Central memory CD4-positive, alpha-beta T cell (primary cell): ENCODE measurements at regions not wholly inside any gene's neighbourhood (a gene's known extent, or its start where the extent isn't known, plus 50 kb on each side); places are given as distances from the start of the nearest gene placed in this dataset.
"Not testable (repeated sequence)": the region's sequence is repeated elsewhere in the genome, so short reads cannot be mapped to it uniquely, and the experiment has no call there.

Source experiments
- DNase-seq: peaks from one replicate; pipeline ENCODE4 v3.0.0; 2022

DNA sequence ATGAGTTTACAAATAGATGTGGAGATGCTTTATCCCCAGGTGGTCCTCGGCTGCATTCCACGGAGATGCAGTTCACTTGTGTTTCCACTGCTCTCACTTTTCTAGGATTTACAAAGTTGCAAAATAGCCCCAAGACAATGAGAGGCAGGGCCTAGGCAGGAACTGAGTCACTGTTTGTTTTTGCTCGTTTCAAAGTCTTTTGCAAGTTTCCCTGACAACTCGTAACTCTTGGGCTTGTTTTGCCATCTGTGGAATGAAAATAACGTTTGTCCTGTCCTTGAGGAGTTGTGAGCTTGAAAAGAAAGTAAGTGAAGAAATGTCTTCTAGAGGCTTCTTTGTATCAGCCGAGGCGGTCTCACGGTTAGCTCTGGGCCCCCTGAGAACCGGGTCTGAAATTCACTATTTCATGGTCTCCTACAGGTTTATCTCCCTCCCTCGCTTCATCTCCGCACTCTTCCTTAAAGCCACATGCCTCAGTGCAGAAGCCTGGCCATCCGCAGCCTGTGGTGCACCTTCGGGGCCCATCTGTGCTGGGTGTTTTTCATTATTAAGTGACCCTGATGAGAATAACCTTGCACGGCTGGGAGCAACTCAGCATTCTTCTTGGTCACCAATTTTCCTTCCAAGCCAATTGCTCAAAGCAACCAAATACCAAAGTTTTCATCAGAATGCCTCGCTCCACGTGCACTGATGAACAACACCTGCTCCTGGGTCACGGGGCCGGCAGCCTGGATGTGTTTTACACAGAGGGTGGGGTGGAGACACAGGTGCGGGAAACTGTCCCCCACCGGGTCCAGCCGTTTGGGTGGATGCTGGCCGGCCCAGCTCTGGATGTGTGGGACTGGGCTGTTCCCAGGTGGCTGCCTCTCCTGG lies 172.4 kb downstream of the LAT start:
- peak; percentile 29 for DNase-seq

- no peak for DNase-seq
Observed at GRCh38 chr16:29156511-29156910, 171.7 kb downstream of the LAT start.

DNA sequence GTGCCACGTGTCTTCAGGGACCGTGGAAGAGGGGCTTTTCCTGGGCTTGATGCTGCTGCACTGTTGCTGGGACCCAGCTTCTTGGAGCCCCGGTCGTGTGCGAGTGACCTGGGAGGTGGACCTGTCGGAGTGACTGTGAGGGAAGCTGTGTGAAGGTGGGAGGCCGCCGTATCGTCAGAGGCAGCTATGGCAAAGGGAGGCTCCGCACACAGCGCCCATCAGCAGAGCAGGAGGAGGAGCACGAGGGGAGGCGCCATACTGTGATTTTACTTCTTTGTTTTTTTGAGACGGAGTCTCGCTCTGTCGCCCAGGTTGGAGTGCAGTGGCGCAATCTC lies 171.0 kb downstream of the LAT start:
- not testable (repeated sequence) for DNase-seq

DNA sequence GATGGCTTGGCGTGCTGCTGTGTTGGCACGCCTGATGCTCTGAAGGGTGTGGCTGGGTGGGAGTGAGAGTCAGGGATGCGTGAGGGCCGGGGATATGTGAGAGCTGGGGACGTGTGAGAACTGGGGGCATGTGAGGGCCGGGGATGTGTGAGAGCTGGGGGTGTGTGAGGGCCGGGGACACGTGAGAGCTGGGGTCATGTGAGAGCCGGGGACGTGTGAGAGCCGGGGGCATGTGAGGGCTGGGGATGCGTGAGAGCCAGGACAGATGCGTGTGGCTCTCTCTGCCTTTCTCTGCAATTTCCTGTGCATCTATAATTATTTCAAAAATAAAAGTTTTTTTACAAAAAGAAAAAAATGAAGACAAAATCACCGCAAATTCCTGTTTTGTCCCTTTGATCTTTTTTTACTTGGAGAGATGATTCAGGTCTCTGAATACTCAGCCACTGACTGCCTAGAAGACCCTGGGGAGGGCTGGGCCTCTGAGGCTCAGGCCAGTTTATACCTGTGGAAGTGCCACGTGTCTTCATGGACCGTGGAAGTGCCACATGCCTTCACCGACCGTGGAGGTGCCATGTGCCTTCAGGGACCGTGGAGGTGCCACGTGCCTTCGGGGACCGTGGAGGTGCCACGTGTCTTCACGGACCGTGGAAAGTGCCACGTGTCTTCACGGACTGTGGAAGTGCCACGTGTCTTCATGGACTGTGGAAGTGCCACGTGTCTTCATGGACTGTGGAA lies 170.4 kb downstream of the LAT start:
- peak; percentile 25 for DNase-seq

DNA sequence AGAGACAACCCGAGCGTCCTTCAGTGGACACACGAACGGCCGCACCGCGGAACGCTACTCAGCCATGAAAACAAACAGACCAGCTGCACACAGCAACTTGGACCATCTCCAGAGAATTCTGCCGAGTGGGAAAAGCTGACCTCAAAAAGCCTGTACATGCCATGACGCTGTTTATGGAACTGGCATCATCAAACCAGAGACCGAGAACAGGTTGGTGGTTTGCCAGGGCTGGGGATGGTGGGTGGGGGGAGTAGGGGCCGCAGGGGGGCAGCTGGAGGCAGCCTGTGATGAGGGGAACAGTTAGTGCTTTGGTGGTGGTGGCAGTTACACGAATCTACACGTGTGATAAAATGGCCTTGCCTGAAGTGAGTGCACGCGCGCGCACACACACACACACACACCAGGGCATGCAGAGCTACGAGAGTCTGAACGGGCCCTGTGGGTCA lies 169.8 kb downstream of the LAT start:
- DNase-seq = peak; percentile 12

GRCh38 chr16:29154088-29154487 lies 169.2 kb downstream of the LAT start:
- no peak for DNase-seq

GRCh38 chr16:29153307-29153706 lies 168.5 kb downstream of the LAT start:
- not testable (repeated sequence) for DNase-seq

DNA sequence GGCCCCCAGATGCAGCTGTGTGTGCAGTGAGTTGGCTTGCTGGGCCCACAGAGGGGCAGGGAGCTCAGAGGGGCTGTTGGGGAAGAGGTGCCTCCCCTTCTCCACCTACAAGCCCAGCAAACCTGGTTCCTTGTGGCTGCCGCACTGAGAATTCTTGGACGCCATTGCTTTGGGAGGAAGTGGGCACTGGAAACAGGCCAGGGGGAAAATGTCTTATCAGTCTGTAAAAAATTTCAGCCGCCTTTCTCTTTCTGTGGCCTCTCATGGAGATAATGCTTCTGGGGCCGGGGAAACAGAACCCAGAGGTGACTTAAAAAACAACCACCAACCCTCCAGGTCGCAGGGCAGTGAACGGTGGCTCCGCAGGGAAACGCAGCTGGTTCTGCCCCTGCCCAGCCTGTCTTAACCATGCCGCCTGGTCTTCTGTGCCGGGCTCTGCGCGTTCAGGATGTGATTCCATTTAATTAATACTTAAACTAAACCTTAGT lies 167.7 kb downstream of the LAT start:
- not testable (repeated sequence) for DNase-seq

DNA sequence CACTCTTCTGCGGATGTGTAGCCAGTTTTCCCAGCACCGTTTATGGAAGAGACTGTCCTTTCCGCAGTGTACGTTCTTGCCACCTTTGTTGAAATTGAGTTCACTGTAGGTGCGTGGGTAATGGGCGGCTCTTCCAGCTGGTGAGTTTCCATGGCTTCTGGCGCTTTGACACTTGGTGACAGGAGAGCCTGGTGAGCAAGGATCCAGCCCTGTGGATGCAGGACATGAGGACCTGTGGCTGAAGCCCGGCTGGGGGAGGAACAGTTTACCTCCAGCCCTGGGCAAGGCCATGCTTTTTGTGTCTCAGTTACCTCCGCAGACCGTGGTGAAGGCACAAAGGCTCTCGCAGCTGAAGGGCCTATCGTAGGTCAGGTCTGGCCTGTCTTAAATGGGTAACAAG lies 166.5 kb downstream of the LAT start:
- DNase-seq = no peak

- not testable (repeated sequence) for DNase-seq
Observed at GRCh38 chr16:29149912-29150311, 165.1 kb downstream of the LAT start.

DNA sequence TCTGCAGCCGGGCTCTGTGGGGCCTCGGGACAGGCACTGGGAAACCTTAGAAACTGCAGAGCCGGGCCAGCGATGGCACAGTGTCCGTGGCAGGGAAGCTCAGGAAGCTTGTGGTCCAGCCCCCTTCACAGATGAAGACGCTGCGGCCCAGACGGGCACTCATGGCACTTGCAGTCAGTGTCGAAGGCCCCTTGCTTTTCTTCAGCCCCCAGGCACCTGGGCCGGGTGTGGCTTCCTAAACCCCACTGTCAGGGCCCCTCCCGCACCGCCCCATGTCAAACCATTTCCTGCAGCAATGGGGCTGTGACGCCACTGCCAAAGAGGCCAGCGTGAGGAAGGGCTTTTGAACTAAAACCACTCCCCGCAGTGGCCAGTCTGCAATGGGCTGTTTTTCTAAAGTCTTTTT lies 164.0 kb downstream of the LAT start:
- peak; percentile 89 for DNase-seq

GRCh38 chr16:29148131-29148691 lies 163.4 kb downstream of the LAT start:
- DNase-seq = no peak

DNA sequence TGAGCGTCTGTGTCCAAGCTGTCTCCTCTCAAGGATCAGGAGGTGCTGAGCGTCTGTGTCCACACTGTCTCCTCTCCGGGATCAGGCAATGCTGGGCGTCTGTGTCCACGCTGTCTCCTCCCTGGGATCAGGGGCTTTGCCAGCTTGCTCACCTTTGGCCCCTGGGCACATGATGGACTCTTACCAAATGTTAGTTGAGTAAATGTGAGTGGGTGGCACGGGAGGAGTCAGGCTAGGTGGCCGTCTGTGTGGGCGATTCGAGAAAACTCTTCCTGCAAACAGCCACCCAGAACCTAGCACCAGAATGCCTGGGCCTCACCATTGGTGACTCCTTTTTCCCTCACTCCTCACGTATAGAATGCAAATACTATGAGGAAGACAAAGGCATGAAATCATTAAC lies 162.9 kb downstream of the LAT start:
- DNase-seq = not testable (repeated sequence)

GRCh38 chr16:29146808-29147643 lies 162.2 kb downstream of the LAT start:
- DNase-seq = not testable (repeated sequence)

- DNase-seq = no peak
Observed at GRCh38 chr16:29146266-29146665, 161.4 kb downstream of the LAT start.

DNA sequence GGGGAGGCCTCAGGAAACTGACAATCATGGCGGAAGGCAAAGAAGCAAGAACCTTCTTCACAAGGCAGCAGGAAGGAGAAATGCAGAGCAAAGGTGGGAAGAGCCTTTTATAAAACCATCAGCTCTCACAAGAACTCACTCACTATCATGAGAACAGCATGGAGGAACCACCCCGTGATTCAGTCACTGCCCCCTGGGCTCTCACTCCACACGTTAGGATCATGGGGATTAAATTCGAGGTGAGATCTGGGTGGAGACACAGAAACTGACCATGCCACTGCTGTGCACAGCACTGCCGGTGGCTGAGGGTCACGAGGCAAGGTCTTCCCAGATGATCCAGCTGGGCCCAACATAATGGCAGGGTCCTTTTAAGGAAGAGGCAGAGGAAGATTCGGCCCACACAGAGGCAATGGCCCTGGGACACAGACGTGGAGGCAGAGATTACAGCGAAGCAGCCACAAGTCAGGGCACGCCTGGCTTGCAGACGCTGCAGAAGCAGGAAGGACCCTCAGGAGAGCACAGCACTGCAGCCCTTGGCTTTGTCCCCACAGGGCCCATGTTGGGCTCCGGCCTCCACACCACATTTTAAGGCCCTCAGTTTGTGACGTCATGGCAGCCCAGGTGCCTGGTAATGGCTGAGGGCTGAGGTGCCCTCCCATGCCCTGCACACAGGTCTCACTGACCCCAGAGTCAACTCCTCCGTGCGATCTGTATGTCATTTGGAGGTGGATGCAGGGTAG lies 160.8 kb downstream of the LAT start:
- DNase-seq = not testable (repeated sequence)

DNA sequence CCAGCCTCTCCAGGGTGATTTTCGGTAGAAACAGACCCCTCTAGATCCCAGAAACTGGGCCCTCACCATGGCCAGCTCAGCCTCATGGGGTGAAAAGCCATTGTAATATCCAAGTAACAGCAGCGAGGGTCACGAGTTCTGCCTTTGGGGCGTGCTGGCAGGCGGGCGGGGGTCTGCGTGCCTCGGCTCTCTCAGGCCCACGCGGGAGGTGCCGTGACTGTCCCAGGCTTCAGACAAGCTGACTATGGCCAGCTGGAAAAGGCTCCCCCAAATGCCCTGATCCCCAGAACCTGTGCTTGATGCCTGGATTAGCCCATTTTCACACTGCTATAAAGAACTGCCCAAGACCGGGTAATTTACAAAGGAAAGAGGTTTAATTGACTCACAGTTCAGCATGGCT lies 160.2 kb downstream of the LAT start:
- not testable (repeated sequence) for DNase-seq

DNA sequence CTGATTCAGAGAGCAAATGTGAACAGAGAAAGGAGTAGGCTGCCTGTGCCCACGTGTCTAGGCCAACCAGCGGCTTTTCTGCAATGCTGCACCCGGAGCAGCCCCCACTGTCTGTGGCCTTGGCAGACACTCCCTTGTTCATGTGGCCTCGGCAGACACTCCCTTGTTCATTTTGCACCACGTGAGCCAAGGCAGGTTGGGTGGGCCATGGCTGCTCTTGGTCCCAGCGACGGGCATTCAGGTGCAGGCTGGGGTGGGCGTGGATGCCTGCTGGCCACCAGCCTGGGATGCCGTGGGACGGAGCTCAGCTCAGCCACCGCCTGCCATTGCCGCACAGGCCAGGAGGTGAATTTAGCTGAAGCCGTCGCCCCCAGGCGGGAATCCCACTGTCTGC lies 159.8 kb downstream of the LAT start:
- not testable (repeated sequence) for DNase-seq

DNA sequence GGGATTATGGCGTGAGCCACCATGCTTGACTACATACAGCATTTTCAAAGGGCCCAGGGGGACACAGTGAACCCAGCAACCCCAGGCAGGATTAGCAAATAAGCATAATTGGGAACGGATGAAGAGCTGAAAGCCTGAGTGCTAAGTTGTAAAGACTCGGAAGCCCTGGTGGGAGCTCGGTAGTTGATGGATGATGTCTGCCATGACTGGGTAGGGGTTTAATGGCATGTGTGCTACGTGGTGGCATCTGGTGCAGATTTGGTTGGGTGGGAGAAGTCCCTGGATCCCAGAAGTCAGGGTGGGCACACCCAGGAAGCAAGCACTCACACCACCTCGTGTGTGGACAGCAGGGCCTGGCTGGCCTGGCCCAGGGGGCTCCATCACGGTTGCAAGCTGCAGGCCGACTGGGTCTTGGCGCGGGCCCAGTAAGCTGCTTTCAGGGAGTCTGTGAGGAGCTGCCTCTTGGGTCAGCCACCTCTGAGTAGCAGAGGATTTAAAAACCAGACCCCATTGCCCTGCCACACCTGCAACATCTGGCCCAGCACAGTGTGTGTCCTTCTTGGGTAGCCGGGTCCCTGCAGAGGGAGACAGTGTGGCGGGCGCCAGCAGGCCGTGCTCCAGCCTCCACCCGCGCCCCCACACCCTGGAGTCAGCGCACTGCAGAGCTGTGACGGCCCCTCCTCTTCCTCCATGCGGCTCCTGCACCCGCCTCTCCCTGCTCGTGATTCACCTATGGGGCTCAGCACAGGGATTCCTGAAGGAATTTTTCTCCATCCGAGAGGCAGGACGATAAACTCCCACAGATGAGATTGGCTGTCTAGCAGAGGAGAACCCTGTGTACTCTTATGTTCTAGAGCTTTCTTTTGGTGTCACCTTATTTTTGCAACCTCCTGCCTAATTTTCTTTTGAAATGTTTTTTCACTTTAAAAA lies 159.2 kb downstream of the LAT start:
- DNase-seq = not testable (repeated sequence)

DNA sequence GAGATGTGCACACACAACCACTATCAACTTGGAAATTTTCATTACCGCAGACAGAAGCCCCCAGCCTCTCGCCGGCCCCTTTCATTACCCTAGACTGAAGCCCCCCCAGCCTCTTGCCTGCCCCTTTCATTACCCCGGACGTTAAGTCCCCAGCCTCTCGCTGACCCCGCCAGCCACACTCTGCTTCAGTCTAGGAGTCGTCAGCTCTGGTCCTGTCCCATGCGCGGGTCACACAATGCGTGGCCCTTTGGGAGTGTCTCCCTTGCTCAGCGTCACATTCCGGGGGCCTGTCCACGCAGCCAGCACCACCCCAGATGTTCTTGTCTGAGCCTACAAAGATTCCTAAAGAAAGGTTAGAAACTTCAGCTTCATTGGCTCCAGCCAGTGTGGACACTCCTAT lies 157.7 kb downstream of the LAT start:
- DNase-seq = not testable (repeated sequence)
